HFF-Myc (cell line): ENCODE measurements at regions not wholly inside any gene's neighbourhood (a gene's known extent, or its start where the extent isn't known, plus 50 kb on each side); places are given as distances from the start of the nearest gene placed in this dataset.

Experiments used
- DNase-seq: peaks from one replicate; pipeline ENCODE4 v3.0.0-alpha.2; 2011; ENCODE audit warnings: low read depth; ENCODE audit errors: extremely low read depth
- H3K4me3 ChIP-seq: replicated peaks from 2 replicates; pipeline ENCODE4 v1.5.1; 2011; ENCODE audit warnings: low read depth, mild to moderate bottlenecking, control low read depth, low read length
- TF ChIP-seq, protein P1 (sequence below): IDR thresholded peaks from 2 replicates; pipeline ENCODE4 v1.5.1; 2012; ENCODE audit warnings: mild to moderate bottlenecking, low read depth, low read length, control low read depth; ENCODE audit errors: missing control alignments

DNA sequence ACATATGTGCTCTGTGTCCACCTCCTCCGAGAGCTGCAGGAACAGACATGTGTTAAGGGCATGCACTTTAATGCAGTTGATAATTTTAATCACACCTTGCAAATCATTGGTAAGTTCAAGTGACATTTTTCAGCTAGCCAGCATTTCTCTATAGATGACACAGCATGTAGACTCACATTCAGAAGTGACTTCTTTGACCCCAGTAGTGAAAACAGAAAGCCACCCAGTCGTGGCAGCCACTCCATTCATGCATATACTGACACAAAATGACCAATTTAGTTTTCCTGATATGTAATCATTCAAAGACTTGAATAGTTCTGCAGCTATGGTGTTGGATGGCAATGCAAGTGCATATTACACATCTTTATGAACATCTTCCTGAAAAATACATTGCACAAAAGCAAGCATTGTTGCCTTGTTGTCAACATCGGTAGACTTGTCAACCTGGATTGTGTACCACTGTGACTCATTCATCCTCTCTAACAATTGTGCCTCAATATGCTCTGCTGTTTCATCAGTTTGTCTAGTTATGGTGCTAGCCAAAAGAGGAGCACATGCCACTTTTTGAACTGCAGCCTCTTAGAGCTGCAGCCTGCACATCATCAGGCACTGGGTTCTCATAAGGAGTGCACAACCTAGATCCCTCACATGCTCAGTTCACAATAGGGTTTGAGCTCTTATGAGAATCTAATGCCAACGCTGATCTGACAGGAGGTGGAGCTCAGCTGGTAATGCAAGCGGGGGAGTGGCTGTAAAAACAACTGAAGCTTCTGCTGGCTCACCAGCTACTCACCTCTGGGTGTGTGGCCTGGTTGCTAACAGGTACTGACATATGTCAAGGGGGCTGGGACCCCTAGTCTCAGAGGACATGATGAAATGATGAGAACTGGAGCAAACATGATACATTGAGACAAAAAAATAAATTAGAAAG lies 622.0 kb downstream of the PYDC2 start:
- DNase-seq = no peak
- TF ChIP-seq, protein P1, sequence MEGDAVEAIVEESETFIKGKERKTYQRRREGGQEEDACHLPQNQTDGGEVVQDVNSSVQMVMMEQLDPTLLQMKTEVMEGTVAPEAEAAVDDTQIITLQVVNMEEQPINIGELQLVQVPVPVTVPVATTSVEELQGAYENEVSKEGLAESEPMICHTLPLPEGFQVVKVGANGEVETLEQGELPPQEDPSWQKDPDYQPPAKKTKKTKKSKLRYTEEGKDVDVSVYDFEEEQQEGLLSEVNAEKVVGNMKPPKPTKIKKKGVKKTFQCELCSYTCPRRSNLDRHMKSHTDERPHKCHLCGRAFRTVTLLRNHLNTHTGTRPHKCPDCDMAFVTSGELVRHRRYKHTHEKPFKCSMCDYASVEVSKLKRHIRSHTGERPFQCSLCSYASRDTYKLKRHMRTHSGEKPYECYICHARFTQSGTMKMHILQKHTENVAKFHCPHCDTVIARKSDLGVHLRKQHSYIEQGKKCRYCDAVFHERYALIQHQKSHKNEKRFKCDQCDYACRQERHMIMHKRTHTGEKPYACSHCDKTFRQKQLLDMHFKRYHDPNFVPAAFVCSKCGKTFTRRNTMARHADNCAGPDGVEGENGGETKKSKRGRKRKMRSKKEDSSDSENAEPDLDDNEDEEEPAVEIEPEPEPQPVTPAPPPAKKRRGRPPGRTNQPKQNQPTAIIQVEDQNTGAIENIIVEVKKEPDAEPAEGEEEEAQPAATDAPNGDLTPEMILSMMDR = no peak
- H3K4me3 ChIP-seq = no peak overlapping the region
